BLaER1 treated with 17β-estradiol and CSF1 and Interleukin-3, amounts not matched to agents 10 nM and 100 nM (cell line): ENCODE measurements at regions not wholly inside any gene's neighbourhood (a gene's known extent, or its start where the extent isn't known, plus 50 kb on each side); places are given as distances from the start of the nearest gene placed in this dataset.

ENCODE experiments used
- H3K27ac ChIP-seq, 11 experiments: shearing (Covaris generic); formaldehyde crosslinking; 2 replicates each; pipeline ENCODE4 v1.8.1; 2022
- H3K27me3 ChIP-seq, 11 experiments: shearing (Covaris generic); formaldehyde crosslinking; 2 replicates each; pipeline ENCODE4 v1.8.1; 2022
- H3K36me3 ChIP-seq, 11 experiments: shearing (Covaris generic); formaldehyde crosslinking; 2 replicates each; pipeline ENCODE4 v1.8.1; 2022
- H3K4me1 ChIP-seq, 10 experiments: shearing (Covaris generic); formaldehyde crosslinking; 2 replicates each; pipeline ENCODE4 v1.8.1; 2022
- H3K4me2 ChIP-seq, 11 experiments: shearing (Covaris generic); formaldehyde crosslinking; 2 replicates each; pipeline ENCODE4 v1.8.1; 2022
- H3K4me3 ChIP-seq, 10 experiments: shearing (Covaris generic); formaldehyde crosslinking; 2 replicates each; pipeline ENCODE4 v1.8.1; 2022
- H3K9ac ChIP-seq, 11 experiments: shearing (Covaris generic); formaldehyde crosslinking; 2 replicates each; pipeline ENCODE4 v1.8.1; 2022
- H3K9me3 ChIP-seq, 11 experiments: shearing (Covaris generic); formaldehyde crosslinking; replicated peaks in 1 of 11; 2 replicates each; pipeline ENCODE4 v1.8.1; 2022
- H4K20me1 ChIP-seq, 11 experiments: shearing (Covaris generic); formaldehyde crosslinking; 2 replicates each; pipeline ENCODE4 v1.8.1; 2022
- Cebpa-rat ChIP-seq, 11 experiments: shearing (Covaris generic); IDR thresholded peaks; 2 replicates each; pipeline ENCODE4 v1.8.1; 2022

GRCh38 chr5:75928992-75929391 is 154.2 kb upstream of the SV2C start:
- no peaks in the 10 kb centered on the region for H3K36me3 ChIP-seq
- no peak overlapping the region for H3K4me3 ChIP-seq
- H3K9ac ChIP-seq, result no peak overlapping the region
- no peak overlapping the region for H3K4me2 ChIP-seq
- H3K27ac ChIP-seq, result no peak overlapping the region
- no peak for TF ChIP-seq Cebpa-rat (IDR thresholded peaks at IDR 0.05)
- H3K9me3 ChIP-seq, result no peaks in the 10 kb centered on the region
- H3K27me3 ChIP-seq, result no peaks in the 10 kb centered on the region
- H3K4me1 ChIP-seq, result no peaks in the 10 kb centered on the region
- no peaks in the 10 kb centered on the region for H4K20me1 ChIP-seq

GRCh38 chr5:75922480-75922879 is 160.7 kb upstream of the SV2C start:
- Histone ChIP-seq H3K27ac (no peak overlapping the region), H3K9ac (no peak overlapping the region), H3K9me3 (peaks cover 0 to 6% (median 0%) of the 10 kb centered on the region in 11 experiments; a peak in 1 of 22 replicates), H3K4me2 (no peak overlapping the region), H4K20me1 (no peaks in the 10 kb centered on the region), H3K4me1 (peaks cover 0 to 5% (median 0%) of the 10 kb centered on the region in 10 experiments; a peak in 2 of 20 replicates), H3K27me3 (no peaks in the 10 kb centered on the region), H3K36me3 (no peaks in the 10 kb centered on the region), H3K4me3 (no peak overlapping the region)
- no peak for TF ChIP-seq Cebpa-rat (IDR thresholded peaks at IDR 0.05)

GRCh38 chr5:75921011-75921410 is 162.2 kb upstream of the SV2C start:
- no peaks in the 10 kb centered on the region for H4K20me1 ChIP-seq
- no peaks in the 10 kb centered on the region for H3K36me3 ChIP-seq
- H3K27ac ChIP-seq, result no peak overlapping the region
- H3K4me3 ChIP-seq, result no peak overlapping the region
- no peak overlapping the region for H3K9ac ChIP-seq
- H3K4me1 ChIP-seq, result peaks cover 0 to 5% (median 0%) of the 10 kb centered on the region in 10 experiments; a peak in 2 of 20 replicates
- no peak overlapping the region for H3K4me2 ChIP-seq
- no peaks in the 10 kb centered on the region for H3K27me3 ChIP-seq
- H3K9me3 ChIP-seq, result peaks cover 0 to 6% (median 0%) of the 10 kb centered on the region in 11 experiments; a peak in 1 of 22 replicates
- no peak for TF ChIP-seq Cebpa-rat (IDR thresholded peaks at IDR 0.05)

GRCh38 chr5:75916144-75916543 is 167.0 kb upstream of the SV2C start:
- no peaks in the 10 kb centered on the region for H3K36me3 ChIP-seq
- no peak overlapping the region for H3K4me2 ChIP-seq
- H3K27me3 ChIP-seq, result no peaks in the 10 kb centered on the region
- H3K9me3 ChIP-seq, result peaks cover 0 to 4% (median 0%) of the 10 kb centered on the region in 11 experiments; a peak in 1 of 22 replicates
- no peak overlapping the region for H3K4me3 ChIP-seq
- H4K20me1 ChIP-seq, result no peaks in the 10 kb centered on the region
- H3K9ac ChIP-seq, result no peak overlapping the region
- H3K27ac ChIP-seq, result no peak overlapping the region
- H3K4me1 ChIP-seq, result peaks cover 0 to 5% (median 0%) of the 10 kb centered on the region in 10 experiments; a peak in 2 of 20 replicates
- TF ChIP-seq Cebpa-rat (IDR thresholded peaks at IDR 0.05), result no peak

GRCh38 chr5:75909223-75909622 is 174.0 kb upstream of the SV2C start:
- Histone ChIP-seq H3K4me3 (no peak overlapping the region), H3K4me1 (no peaks in the 10 kb centered on the region), H3K9me3 (no peaks in the 10 kb centered on the region), H3K27ac (no peak overlapping the region), H3K9ac (no peak overlapping the region), H3K27me3 (no peaks in the 10 kb centered on the region), H3K36me3 (no peaks in the 10 kb centered on the region), H4K20me1 (no peaks in the 10 kb centered on the region), H3K4me2 (no peak overlapping the region)
- no peak for TF ChIP-seq Cebpa-rat (IDR thresholded peaks at IDR 0.05)

GRCh38 chr5:75907651-75908050 is 175.5 kb upstream of the SV2C start:
- Histone ChIP-seq H3K4me2 (no peak overlapping the region), H3K4me3 (no peak overlapping the region), H3K9me3 (no peaks in the 10 kb centered on the region), H4K20me1 (no peaks in the 10 kb centered on the region), H3K4me1 (no peaks in the 10 kb centered on the region), H3K9ac (no peak overlapping the region), H3K27me3 (no peaks in the 10 kb centered on the region), H3K36me3 (no peaks in the 10 kb centered on the region), H3K27ac (no peak overlapping the region)
- no peak for TF ChIP-seq Cebpa-rat (IDR thresholded peaks at IDR 0.05)

GRCh38 chr5:75894482-75894881 is 177.2 kb upstream of the POC5 start:
- no peak overlapping the region for H3K9ac ChIP-seq
- no peaks in the 10 kb centered on the region for H3K9me3 ChIP-seq
- H3K27ac ChIP-seq, result no peak overlapping the region

GRCh38 chr5:75891736-75892135 is 174.5 kb upstream of the POC5 start:
- H4K20me1 ChIP-seq, result no peaks in the 10 kb centered on the region
- H3K4me3 ChIP-seq, result no peak overlapping the region
- no peak overlapping the region for H3K4me2 ChIP-seq
- H3K9ac ChIP-seq, result no peak overlapping the region
- H3K4me1 ChIP-seq, result no peaks in the 10 kb centered on the region; a peak in 2 of 20 replicates
- no peaks in the 10 kb centered on the region for H3K9me3 ChIP-seq
- no peak for TF ChIP-seq Cebpa-rat (IDR thresholded peaks at IDR 0.05)
- H3K27me3 ChIP-seq, result no peaks in the 10 kb centered on the region
- H3K27ac ChIP-seq, result no peak overlapping the region
- H3K36me3 ChIP-seq, result no peaks in the 10 kb centered on the region

More at GRCh38 chr5:75894482-75894881, 177.2 kb upstream of the POC5 start:
- no peak overlapping the region for H3K4me3 ChIP-seq
- H3K4me2 ChIP-seq, result no peak overlapping the region
- no peak for TF ChIP-seq Cebpa-rat (IDR thresholded peaks at IDR 0.05)
- H4K20me1 ChIP-seq, result no peaks in the 10 kb centered on the region
- H3K27me3 ChIP-seq, result no peaks in the 10 kb centered on the region
- no peaks in the 10 kb centered on the region for H3K4me1 ChIP-seq
- no peaks in the 10 kb centered on the region for H3K36me3 ChIP-seq

GRCh38 chr5:75891020-75891419 is 173.8 kb upstream of the POC5 start:
- Histone ChIP-seq H3K9me3 (no peaks in the 10 kb centered on the region), H3K4me1 (peaks cover 0 to 5% (median 0%) of the 10 kb centered on the region in 10 experiments; a peak in 4 of 20 replicates), H3K27me3 (no peaks in the 10 kb centered on the region), H3K4me3 (no peak overlapping the region), H4K20me1 (no peaks in the 10 kb centered on the region), H3K9ac (no peak overlapping the region), H3K36me3 (no peaks in the 10 kb centered on the region), H3K4me2 (no peak overlapping the region), H3K27ac (no peak overlapping the region)
- TF ChIP-seq Cebpa-rat (IDR thresholded peaks at IDR 0.05), result no peak

GRCh38 chr5:75890546-75890945 is 173.3 kb upstream of the POC5 start:
- H3K4me1 ChIP-seq, result peaks cover 0 to 8% (median 0%) of the 10 kb centered on the region in 10 experiments; a peak in 4 of 20 replicates
- H4K20me1 ChIP-seq, result no peaks in the 10 kb centered on the region
- no peaks in the 10 kb centered on the region for H3K27me3 ChIP-seq
- no peak overlapping the region for H3K4me3 ChIP-seq
- no peak overlapping the region for H3K27ac ChIP-seq
- no peak overlapping the region for H3K4me2 ChIP-seq
- no peak for TF ChIP-seq Cebpa-rat (IDR thresholded peaks at IDR 0.05)
- H3K9me3 ChIP-seq, result no peaks in the 10 kb centered on the region
- H3K9ac ChIP-seq, result no peak overlapping the region
- no peaks in the 10 kb centered on the region for H3K36me3 ChIP-seq
